IMR-90 (cell line): ENCODE measurements at regions not wholly inside any gene's neighbourhood (a gene's known extent, or its start where the extent isn't known, plus 50 kb on each side); places are given as distances from the start of the nearest gene placed in this dataset.

Experiments
- ATAC-seq: fragments of 200-7000 bp; cut with Tn5 transposase; 2 replicates; pipeline ENCODE4 v1.9.1; 2020; ENCODE audit warnings: low read depth, mild to moderate bottlenecking, moderate library complexity
- BruUV-seq: library from RNA; stranded (reverse); fragments of 400-500 nt; replicated peaks from 2 replicates; lab custom pipeline; 2021; lab: Mats Ljungman, UMichigan
- CTCF ChIA-PET: fragments of 300-600 bp; formaldehyde crosslinking; extraction: SDS; loops from one replicate; lab custom pipeline; 2021; ENCODE audit warnings: antibody characterized with exemption; lab: Yijun Ruan, JAX
- POLR2A ChIA-PET: fragments of 300-600 bp; sonication (Branson Sonifier 250); formaldehyde crosslinking; loops from one replicate; lab custom pipeline; 2022; ENCODE audit warnings: antibody characterized with exemption; ENCODE audit not compliant: unreplicated experiment; lab: Charles Lee
- DNase-seq: peaks from one replicate; pipeline ENCODE4 v3.0.0; 2013
- H2AFZ ChIP-seq: replicated peaks from 2 replicates; pipeline ENCODE3; 2013; ENCODE audit warnings: low read length, mild to moderate bottlenecking; ENCODE audit not compliant: poor library complexity
- H2AK5ac ChIP-seq: 2 replicates; pipeline ENCODE4 v1.6.1; 2013; ENCODE audit warnings: low read depth, low read length, inconsistent platforms
- H2AK9ac ChIP-seq: replicated peaks from 2 replicates; pipeline ENCODE3; 2013; ENCODE audit warnings: mild to moderate bottlenecking, low read depth, low read length, moderate library complexity; ENCODE audit not compliant: poor library complexity
- H2BK120ac ChIP-seq: 2 replicates; pipeline ENCODE4 v1.6.1; 2013; ENCODE audit warnings: low read depth, low read length, inconsistent platforms
- H2BK15ac ChIP-seq: 3 replicates; pipeline ENCODE4 v1.6.1; 2013; ENCODE audit warnings: low read depth, low read length, inconsistent platforms
- H2BK20ac ChIP-seq: 2 replicates; pipeline ENCODE4 v1.6.1; 2013; ENCODE audit warnings: low read depth, mild to moderate bottlenecking, inconsistent platforms, low read length, moderate library complexity
- H2BK5ac ChIP-seq: 2 replicates; pipeline ENCODE4 v1.6.1; 2013; ENCODE audit warnings: mild to moderate bottlenecking, low read depth, low read length, inconsistent platforms; ENCODE audit not compliant: poor library complexity, severe bottlenecking
- H3K14ac ChIP-seq: replicated peaks from 2 replicates; pipeline ENCODE4 v1.6.1; 2013; ENCODE audit warnings: low read depth, low read length, inconsistent platforms
- H3K18ac ChIP-seq: 2 replicates; pipeline ENCODE4 v1.6.1; 2013; ENCODE audit warnings: low read depth, low read length, control low read depth
- H3K23ac ChIP-seq: 2 replicates; pipeline ENCODE4 v1.6.1; 2013; ENCODE audit warnings: low read depth, low read length, inconsistent platforms
- H3K27ac ChIP-seq: 2 replicates; pipeline ENCODE4 v1.5.1; 2013; ENCODE audit warnings: mild to moderate bottlenecking, control low read depth, low read length; ENCODE audit not compliant: insufficient read depth
- H3K27me3 ChIP-seq: 2 replicates; pipeline ENCODE4 v1.6.1; 2013; ENCODE audit warnings: low read length; ENCODE audit not compliant: control insufficient read depth, insufficient read depth
- H3K36me3 ChIP-seq: 2 replicates; pipeline ENCODE4 v1.6.1; 2013; ENCODE audit warnings: low read length, mixed read lengths; ENCODE audit not compliant: control insufficient read depth, insufficient read depth
- H3K4ac ChIP-seq: 2 replicates; pipeline ENCODE4 v1.6.1; 2013; ENCODE audit warnings: low read depth, low read length, inconsistent platforms
- H3K4me1 ChIP-seq: 2 replicates; pipeline ENCODE4 v1.6.1; 2013; ENCODE audit warnings: low read length, mixed read lengths; ENCODE audit not compliant: control insufficient read depth, insufficient read depth
- H3K4me2 ChIP-seq: 2 replicates; pipeline ENCODE4 v1.6.1; 2013; ENCODE audit warnings: low read depth, mild to moderate bottlenecking, control low read depth, low read length, moderate library complexity
- H3K4me3 ChIP-seq: 2 replicates; pipeline ENCODE4 v1.5.1; 2013; ENCODE audit warnings: low read depth, mild to moderate bottlenecking, control low read depth, low read length, moderate library complexity; ENCODE audit not compliant: insufficient read depth
- H3K56ac ChIP-seq: 2 replicates; pipeline ENCODE4 v1.6.1; 2013; ENCODE audit warnings: low read length, inconsistent platforms; ENCODE audit not compliant: insufficient read depth; ENCODE audit errors: extremely low read depth
- H3K79me1 ChIP-seq, 2 experiments: 2 replicates each; pipeline ENCODE4 v1.6.1; 2013; ENCODE audit warnings: low read length in 2 of 2, inconsistent platforms in 1 of 2, low read depth in 1 of 2
- H3K9ac ChIP-seq: 2 replicates; pipeline ENCODE4 v1.6.1; 2013; ENCODE audit warnings: low read depth, low read length, control low read depth
- H3K9me1 ChIP-seq: 2 replicates; pipeline ENCODE4 v1.6.1; 2013; ENCODE audit warnings: low read length, inconsistent platforms; ENCODE audit not compliant: insufficient read depth
- H3K9me3 ChIP-seq: 2 replicates; pipeline ENCODE4 v1.6.1; 2013; ENCODE audit warnings: low read length; ENCODE audit not compliant: control insufficient read depth, insufficient read depth
- H4K20me1 ChIP-seq: 2 replicates; pipeline ENCODE4 v1.6.1; 2013; ENCODE audit warnings: low read length, inconsistent platforms; ENCODE audit not compliant: insufficient read depth
- H4K5ac ChIP-seq: 2 replicates; pipeline ENCODE4 v1.6.1; 2013; ENCODE audit warnings: mild to moderate bottlenecking, low read depth, low read length, control low read depth
- H4K8ac ChIP-seq, 2 experiments: 2 replicates each; pipeline ENCODE4 v1.6.1; 2013; ENCODE audit warnings: low read depth in 2 of 2, low read length in 2 of 2, control low read depth in 1 of 2, inconsistent platforms in 1 of 2
- H4K91ac ChIP-seq: 2 replicates; pipeline ENCODE4 v1.6.1; 2013; ENCODE audit warnings: low read depth, low read length, inconsistent platforms; ENCODE audit not compliant: insufficient read depth
- CHD1 ChIP-seq: IDR thresholded peaks from 2 replicates; pipeline ENCODE4 v1.6.1; 2012; ENCODE audit warnings: low read depth, low read length, improper control_type of control experiment
- FOS ChIP-seq: fragments of 150-350 bp; IDR thresholded peaks from 2 replicates; pipeline ENCODE4 v1.6.1; 2016; ENCODE audit warnings: low read depth, low read length
- MAFK ChIP-seq: IDR thresholded peaks from 2 replicates; pipeline ENCODE4 v1.6.1; 2012; ENCODE audit warnings: low read depth, low read length, improper control_type of control experiment
- NFE2L2 ChIP-seq: fragments of 150-350 bp; IDR thresholded peaks from 2 replicates; pipeline ENCODE4 v1.6.1; 2016; ENCODE audit warnings: low read depth, mild to moderate bottlenecking, low read length
- RCOR1 ChIP-seq: IDR thresholded peaks from 2 replicates; pipeline ENCODE4 v1.6.1; 2012; ENCODE audit warnings: mild to moderate bottlenecking, low read length, improper control_type of control experiment; ENCODE audit not compliant: insufficient replicate concordance
- WGBS, 2 experiments: methylation state at CpG; one replicate each; pipeline versions ENCODE4 v1.1.5 to v1.1.7; 2013; ENCODE audit warnings: missing lambda C conversion rate in 2 of 2; ENCODE audit not compliant: insufficient read length in 1 of 2; ENCODE audit errors: extremely low coverage in 2 of 2; 5-methylcytosine and 5-hydroxymethylcytosine counted together
- dilution Hi-C: fragments of 300-500 bp; cut with HindIII; formaldehyde crosslinking; loops from one replicate; pipeline ENCODE4 v1.14.3; 2018; ENCODE audit warnings: low sequenced_read_pairs; ENCODE audit not compliant: unreplicated experiment
- in situ Hi-C: fragments of 300-500 bp; cut with MboI; formaldehyde crosslinking; loops from 3 replicates; pipeline ENCODE4 v1.14.3; 2019; ENCODE audit warnings: low sequenced_read_pairs, inconsistent platforms, mixed read lengths
- intact Hi-C: fragments of 100-400 bp; cut with micrococcal nuclease; formaldehyde crosslinking; loops from 2 replicates; pipeline ENCODE4 v1.10.0; 2022

GRCh38 chr17:72587773-72588511 lies 467.1 kb downstream of the SOX9 start:
- no peak for TF ChIP-seq NFE2L2
- TF ChIP-seq FOS: no peak
- TF ChIP-seq RCOR1: no peak
- no peak for TF ChIP-seq MAFK
- no peak for TF ChIP-seq CHD1
- intact Hi-C loops: no loop called here
- POLR2A ChIA-PET: no interaction called here
- Histone ChIP-seq H2BK15ac (peak overlapping the region; percentile 55; the same call in 1 of the 3 replicates), H3K9ac (no peak overlapping the region; the same call in 1 of the 2 replicates), H2AK5ac (peak overlapping the region; percentile 72), H2BK20ac (peak overlapping the region; percentile 63), H3K4ac (peak overlapping the region; percentile 56; the same call in 1 of the 2 replicates), H3K9me1 (peaks cover 11% of the 10 kb centered on the region; the same call in 1 of the 2 replicates), H2AK9ac (no peak overlapping the region), H4K91ac (peak overlapping the region; percentile 13; the same call in 1 of the 2 replicates), H2AFZ (peak overlapping the region; percentile 79), H3K79me1 (peaks cover 23 to 69% of the 10 kb centered on the region in 2 experiments), H2BK5ac (peak overlapping the region; percentile 57), H3K9me3 (no peaks in the 10 kb centered on the region), H3K36me3 (no peaks in the 10 kb centered on the region), H3K56ac (peak overlapping the region; percentile 57), H4K5ac (peak overlapping the region; percentile 81), H3K4me2 (peak overlapping the region; percentile 19), H3K27me3 (no peaks in the 10 kb centered on the region), H4K20me1 (0 out of 2 replicates have a peak, but pooled peaks cover 3% of the 10 kb centered on the region), H3K23ac (peak overlapping the region; percentile 74), H2BK120ac (peak overlapping the region; percentile 74), H3K27ac (peak overlapping the region; percentile 1; the same call in 1 of the 2 replicates), H3K4me3 (no peak overlapping the region), H3K14ac (peak overlapping the region; percentile 24; the same call in 1 of the 2 replicates), H4K8ac (peak overlapping the region; percentile 46 to 62), H3K4me1 (peaks cover 23% of the 10 kb centered on the region), H3K18ac (no peak overlapping the region; the same call in 1 of the 2 replicates)
- dilution Hi-C loops: no loop called here
- DNase-seq: peak; percentile 64
- WGBS, 2 experiments: 10% methylated on average over 2 of the region's 11 CpGs; no CpG with 5 or more reads in 1 of the 2 experiments
- CTCF ChIA-PET: interaction anchor here (0.8 to 2.2 kb wide), 4 partner anchors 28 to 138 kb away, joined by 3 to 14 read pairs (median 6); no protein-coding TSS in a partner anchor
- BruUV-seq: no TSS peak
- in situ Hi-C loops: loop anchor here (25.0 kb wide), 1 partner anchor 774 kb away; no protein-coding TSS in a partner anchor
- ATAC-seq: peak; percentile 7; the same call in 1 of the 2 replicates
